ENCODE measurements at regions not wholly inside any gene's neighbourhood (a gene's known extent, or its start where the extent isn't known, plus 50 kb on each side); places are given as distances from the start of the nearest gene placed in this dataset.
"Not testable (repeated sequence)": the region's sequence is repeated elsewhere in the genome, so short reads cannot be mapped to it uniquely, and the experiment has no call there.

DNA sequence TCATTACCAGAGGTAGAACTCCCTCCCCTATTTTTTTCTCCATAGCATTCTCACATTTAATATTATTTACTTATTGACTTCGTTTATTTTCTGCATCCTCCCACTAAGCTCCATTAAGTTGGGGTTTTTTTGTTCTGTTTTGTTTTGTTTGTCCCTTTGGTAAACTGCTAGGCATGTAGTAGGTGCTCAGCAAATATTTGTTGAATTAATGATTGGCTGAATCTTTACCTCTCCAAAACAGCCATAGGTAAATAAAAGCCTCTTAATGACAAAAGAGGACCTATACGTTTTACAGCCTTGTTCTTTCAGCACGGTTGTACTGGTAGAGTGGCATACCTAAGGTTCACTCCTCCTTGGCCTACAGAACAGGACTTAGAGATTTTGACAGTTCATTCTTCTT, 52.0 kb downstream of the PRORP start:
- DNase-seq: no peak

GRCh38 chr14:35180179-35180578, 57.8 kb downstream of the PRORP start:
- no peak for DNase-seq

DNA sequence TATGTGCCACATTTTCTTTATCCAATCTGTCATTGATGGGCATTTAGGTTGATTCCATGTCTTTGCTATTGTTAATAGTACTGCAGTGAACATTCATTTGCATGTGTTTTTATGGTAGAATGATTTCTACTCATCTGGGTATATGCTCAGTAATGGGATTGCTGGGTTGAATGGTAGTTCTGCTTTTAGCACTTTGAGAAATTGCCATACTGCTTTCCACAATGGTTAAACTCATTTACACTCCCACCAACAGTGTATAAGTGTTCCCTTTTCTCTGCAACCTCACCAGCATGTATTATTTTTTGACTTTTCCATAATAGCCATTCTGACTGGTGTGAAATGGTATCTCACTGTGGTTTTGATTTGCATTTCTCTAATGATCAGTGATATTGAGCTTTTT, 62.5 kb downstream of the PRORP start:
- peak in 3 of 4 experiments; percentile 5 to 21 (median 12) for DNase-seq

GRCh38 chr14:35189422-35189821, 67.1 kb downstream of the PRORP start:
- no peak for DNase-seq

- no peak for DNase-seq
Observed at GRCh38 chr14:35193161-35193560, 70.8 kb downstream of the PRORP start.

DNA sequence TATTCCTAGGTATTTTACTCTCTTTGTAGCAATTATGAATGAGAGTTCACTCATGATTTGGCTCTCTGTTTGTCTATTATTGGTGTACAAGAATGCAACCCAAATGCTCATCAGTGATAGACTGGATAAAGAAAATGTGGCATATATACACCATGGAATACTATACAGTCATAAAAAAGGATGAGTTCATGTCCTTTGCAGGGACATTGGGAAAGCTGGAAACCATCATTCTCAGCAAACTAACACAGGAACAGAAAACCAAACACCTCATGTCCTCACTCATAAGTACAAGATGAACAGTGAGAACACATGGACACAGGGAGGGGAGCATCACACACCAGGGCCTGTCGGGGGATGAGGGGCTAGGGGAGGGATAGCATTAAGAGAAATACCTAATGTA, 71.8 kb downstream of the PRORP start:
- not testable (repeated sequence) for DNase-seq

GRCh38 chr14:35196571-35196970, 74.2 kb downstream of the PRORP start:
- peak; percentile 35 to 73 (median 61) for DNase-seq

- DNase-seq: peak in 2 of 4 experiments; percentile 4 to 38
Observed at GRCh38 chr14:35197015-35197414, 74.7 kb downstream of the PRORP start.

- peak; percentile 27 to 56 (median 51) for DNase-seq
Observed at GRCh38 chr14:35201066-35201465, 78.7 kb downstream of the PRORP start.

- peak in 2 of 4 experiments; percentile 16 to 30 for DNase-seq
Observed at GRCh38 chr14:35202195-35202594, 79.8 kb downstream of the PRORP start.

DNA sequence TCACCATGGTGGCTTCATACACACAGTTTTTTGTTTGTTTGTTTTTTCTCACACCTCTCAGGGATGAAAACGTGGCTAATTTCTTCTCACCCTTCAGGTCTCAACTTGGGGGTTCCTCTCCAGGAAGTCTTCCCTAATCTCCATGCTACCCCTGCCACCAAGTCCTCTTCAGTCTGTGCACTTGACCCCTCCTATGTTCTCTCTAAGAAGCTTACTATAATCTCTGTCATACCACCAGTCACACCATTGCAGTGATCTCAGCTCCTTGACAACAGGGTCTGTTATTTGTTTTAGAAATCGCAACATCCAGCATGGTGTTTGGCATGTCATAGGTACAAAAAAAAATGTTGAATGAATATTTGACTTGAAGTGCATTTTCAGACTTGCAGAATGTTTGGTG, 83.4 kb downstream of the PRORP start:
- no peak for DNase-seq

- no peak for DNase-seq
Observed at GRCh38 chr14:35211067-35211466, 81.1 kb upstream of the PSMA6 start.

GRCh38 chr14:35212471-35213142, 79.6 kb upstream of the PSMA6 start:
- DNase-seq: no peak

- DNase-seq: no peak
Observed at GRCh38 chr14:35213143-35213788, 78.9 kb upstream of the PSMA6 start.

GRCh38 chr14:35213869-35214387, 78.3 kb upstream of the PSMA6 start:
- DNase-seq: no peak

DNA sequence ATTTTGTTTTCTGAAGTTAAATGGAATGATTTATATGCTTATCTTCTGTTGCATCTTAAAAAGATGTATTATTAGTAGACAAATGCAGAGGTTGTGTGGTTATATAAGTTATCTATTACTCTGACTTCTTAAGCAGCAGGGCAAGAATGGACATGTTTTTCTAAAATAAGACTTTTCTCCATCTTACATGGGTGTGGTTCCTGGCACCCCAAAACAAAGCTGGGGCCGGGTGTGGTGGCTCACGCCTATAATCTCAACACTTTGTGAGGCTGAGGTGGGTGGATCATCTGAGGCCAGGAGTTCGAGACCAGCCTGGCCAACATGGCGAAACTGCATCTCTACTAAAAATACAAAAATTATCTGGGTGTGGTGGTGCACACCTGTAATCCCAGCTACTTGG, 77.8 kb upstream of the PSMA6 start:
- not testable (repeated sequence) for DNase-seq

DNA sequence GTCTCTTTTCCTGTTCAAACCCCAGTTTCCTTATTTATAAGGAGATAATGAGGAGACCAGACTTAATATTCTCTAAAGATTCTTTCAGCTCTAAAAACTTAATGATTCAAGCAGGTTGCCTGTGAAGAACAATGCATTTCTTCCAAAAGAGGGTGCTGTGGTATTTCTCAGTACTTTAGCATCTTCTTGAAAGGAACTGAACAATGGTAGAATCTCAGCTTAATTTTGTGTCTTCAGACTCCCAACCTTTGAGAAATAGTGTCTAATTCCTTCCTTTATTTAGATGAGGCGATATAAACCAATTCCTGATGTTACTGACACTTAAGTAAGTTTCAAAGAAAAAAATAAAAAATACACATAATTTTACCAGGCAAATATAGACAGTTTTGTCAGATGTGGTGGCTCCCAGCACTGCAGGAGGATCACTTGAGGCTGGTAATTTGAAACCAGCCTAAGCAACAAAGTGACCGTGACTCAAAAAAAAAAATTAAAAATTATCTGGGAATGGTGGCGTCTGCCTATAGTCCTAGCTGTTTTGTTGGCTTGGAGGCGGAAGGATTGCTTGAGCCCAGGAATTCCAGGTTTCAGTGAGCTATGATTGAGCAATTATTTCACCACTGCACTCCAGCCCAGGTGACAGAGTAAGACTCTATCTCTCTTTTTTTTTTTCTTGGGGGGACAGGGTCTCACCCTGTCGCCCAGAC, 76.9 kb upstream of the PSMA6 start:
- DNase-seq: peak in 3 of 4 experiments; percentile 18 to 51 (median 38)

- DNase-seq: not testable (repeated sequence)
Observed at GRCh38 chr14:35218176-35218575, 74.0 kb upstream of the PSMA6 start.

DNA sequence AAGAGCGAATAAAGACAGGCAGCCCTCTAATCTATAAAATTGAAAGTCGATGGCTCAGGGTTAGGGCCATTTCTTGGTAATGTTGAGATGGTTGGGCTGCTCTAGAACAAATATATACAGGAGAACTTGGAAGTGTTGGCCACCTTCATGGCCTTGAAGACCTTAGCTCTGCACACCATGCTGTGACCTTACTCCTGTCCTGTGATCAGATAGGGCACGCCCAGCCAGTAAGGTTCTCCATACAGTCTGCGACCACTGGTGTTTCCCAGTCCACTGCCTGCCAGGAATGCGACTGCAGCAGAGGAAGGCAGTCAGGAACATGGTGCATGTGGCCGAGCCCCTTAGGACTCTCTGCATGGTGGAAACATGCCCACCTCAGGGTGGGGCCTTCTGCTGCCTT, 73.2 kb upstream of the PSMA6 start:
- no peak for DNase-seq

GRCh38 chr14:35220027-35220676, 72.0 kb upstream of the PSMA6 start:
- DNase-seq: no peak

GRCh38 chr14:35220920-35221319, 71.3 kb upstream of the PSMA6 start:
- no peak for DNase-seq

- DNase-seq: no peak
Observed at GRCh38 chr14:35221462-35221861, 70.7 kb upstream of the PSMA6 start.

DNA sequence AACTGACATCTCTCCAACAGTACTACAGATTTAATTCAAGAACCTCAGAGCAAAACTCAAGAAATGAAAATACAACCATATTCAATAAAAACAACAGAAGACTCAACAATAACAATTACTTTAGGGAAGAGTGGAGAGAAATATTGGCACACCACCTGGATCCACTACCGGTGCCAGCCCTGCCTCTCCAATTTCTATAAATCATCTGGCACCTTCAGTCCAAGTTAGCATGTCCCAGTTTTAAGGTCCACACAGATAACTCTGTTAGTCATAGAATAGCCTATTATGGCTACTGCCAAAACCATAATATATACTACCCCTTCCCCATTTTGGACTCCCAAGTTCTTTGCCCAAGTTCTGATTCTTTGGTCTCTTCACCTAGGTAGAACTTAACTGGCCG, 69.9 kb upstream of the PSMA6 start:
- no peak for DNase-seq
